OCI-LY7 (cell line): ENCODE measurements at regions not wholly inside any gene's neighbourhood (a gene's known extent, or its start where the extent isn't known, plus 50 kb on each side); places are given as distances from the start of the nearest gene placed in this dataset.

Source experiments
- BruUV-seq: library from RNA; stranded (reverse); fragments of 400-500 nt; replicated peaks from 2 replicates; lab custom pipeline; 2021; lab: Mats Ljungman, UMichigan
- CTCF ChIA-PET: fragments of 300-600 bp; sonication (Branson Sonifier 250); formaldehyde crosslinking; loops from one replicate; lab custom pipeline; 2022; ENCODE audit warnings: antibody characterized with exemption; ENCODE audit not compliant: unreplicated experiment; lab: Charles Lee
- POLR2A ChIA-PET: fragments of 300-600 bp; sonication (Branson Sonifier 250); formaldehyde crosslinking; loops from one replicate; lab custom pipeline; 2022; ENCODE audit warnings: antibody characterized with exemption; lab: Charles Lee
- DNase-seq: peaks from one replicate; pipeline ENCODE4 v3.0.0-alpha.2; 2015; ENCODE audit warnings: low spot score
- H2AFZ ChIP-seq: fragments of 200-600 bp; sonication (generic), shearing (Covaris generic); 2 replicates; pipeline ENCODE4 v1.6.1; 2014; ENCODE audit warnings: mild to moderate bottlenecking, antibody characterized with exemption, low read length, moderate library complexity
- H3K27ac ChIP-seq: fragments of 200-600 bp; sonication (generic); 2 replicates; pipeline ENCODE4 v1.5.1; 2014; ENCODE audit warnings: mixed run types, low read depth, mild to moderate bottlenecking, moderate library complexity, low read length, inconsistent platforms; ENCODE audit not compliant: poor library complexity, severe bottlenecking
- H3K36me3 ChIP-seq: fragments of 200-600 bp; sonication (generic); 2 replicates; pipeline ENCODE4 v1.6.1; 2014; ENCODE audit warnings: mild to moderate bottlenecking, antibody characterized with exemption, low read length, moderate library complexity, mixed read lengths; ENCODE audit not compliant: insufficient read depth
- H3K4me1 ChIP-seq: fragments of 200-600 bp; sonication (generic); 2 replicates; pipeline ENCODE4 v1.5.1; 2014; ENCODE audit warnings: mild to moderate bottlenecking, low read length; ENCODE audit not compliant: insufficient read depth, poor library complexity, severe bottlenecking
- H3K4me2 ChIP-seq: fragments of 200-600 bp; sonication (generic); 2 replicates; pipeline ENCODE4 v1.6.1; 2014; ENCODE audit warnings: mild to moderate bottlenecking, low read length
- H3K4me3 ChIP-seq: fragments of 200-600 bp; sonication (generic); 2 replicates; pipeline ENCODE4 v1.5.1; 2014; ENCODE audit warnings: mild to moderate bottlenecking, low read depth, low read length; ENCODE audit not compliant: poor library complexity, severe bottlenecking
- H3K79me2 ChIP-seq: fragments of 200-600 bp; sonication (generic); 2 replicates; pipeline ENCODE4 v1.6.1; 2016; ENCODE audit warnings: low read depth, mild to moderate bottlenecking, low read length, moderate library complexity, mixed read lengths; ENCODE audit not compliant: insufficient read depth
- H3K9me2 ChIP-seq: fragments of 200-600 bp; sonication (generic); 2 replicates; pipeline ENCODE4 v1.6.1; 2016; ENCODE audit warnings: mild to moderate bottlenecking, low read length, mixed read lengths; ENCODE audit not compliant: insufficient read depth
- H3K9me3 ChIP-seq: fragments of 200-600 bp; sonication (generic); 2 replicates; pipeline ENCODE4 v1.6.1; 2014; ENCODE audit warnings: mild to moderate bottlenecking, mixed run types, low read length, mixed read lengths
- H4K20me1 ChIP-seq: fragments of 200-600 bp; sonication (generic); 2 replicates; pipeline ENCODE4 v1.6.1; 2014; ENCODE audit warnings: mild to moderate bottlenecking, antibody characterized with exemption, low read length, moderate library complexity, mixed read lengths; ENCODE audit not compliant: insufficient read depth
- EZH2phosphoT487 ChIP-seq: fragments of 200-600 bp; sonication (generic); IDR thresholded peaks from 2 replicates; pipeline ENCODE4 v1.6.1; 2018; ENCODE audit warnings: low read depth, borderline replicate concordance, mild to moderate bottlenecking, mixed run types, antibody characterized with exemption, low read length, moderate library complexity, mixed read lengths
- intact Hi-C: fragments of 100-400 bp; cut with micrococcal nuclease; formaldehyde crosslinking; loops from one replicate; pipeline ENCODE4 v1.10.0; 2022; ENCODE audit not compliant: unreplicated experiment
- TF ChIP-seq, protein P1 (sequence below): fragments of 200-600 bp; sonication (generic); conservative IDR thresholded peaks from 2 replicates; pipeline ENCODE4 v1.5.1; 2014; ENCODE audit warnings: mild to moderate bottlenecking, antibody characterized with exemption, low read length, moderate library complexity, mixed read lengths

DNA sequence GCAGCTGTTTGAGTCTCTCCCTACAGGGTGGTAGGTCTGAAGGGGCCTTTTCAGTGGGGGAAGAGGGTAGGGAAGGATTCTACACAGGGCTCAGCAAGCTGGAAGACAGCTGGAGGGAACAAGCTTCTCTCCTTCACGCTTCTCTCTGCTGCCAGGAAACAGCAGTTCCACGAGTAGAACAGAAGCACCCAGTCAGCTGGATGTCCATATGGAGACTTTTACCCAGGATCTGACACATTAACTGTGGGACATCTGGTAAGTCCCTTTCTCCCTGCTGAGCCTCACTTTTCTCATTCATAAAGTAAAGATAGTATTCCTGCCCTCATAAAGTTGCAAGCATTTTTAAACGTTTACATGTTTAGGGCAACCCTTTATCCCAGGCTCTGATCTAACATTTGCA lies 280.3 kb downstream of the OMA1 start:
- Histone ChIP-seq H3K9me2 (no peaks in the 10 kb centered on the region), H3K9me3 (no peaks in the 10 kb centered on the region), H3K27ac (no peak overlapping the region), H3K4me2 (no peak overlapping the region), H3K4me3 (no peak overlapping the region), H2AFZ (no peak overlapping the region), H3K79me2 (no peaks in the 10 kb centered on the region), H3K4me1 (no peaks in the 10 kb centered on the region), H4K20me1 (no peaks in the 10 kb centered on the region), H3K36me3 (no peaks in the 10 kb centered on the region)
- TF ChIP-seq EZH2phosphoT487, result no peak
- TF ChIP-seq, protein P1, sequence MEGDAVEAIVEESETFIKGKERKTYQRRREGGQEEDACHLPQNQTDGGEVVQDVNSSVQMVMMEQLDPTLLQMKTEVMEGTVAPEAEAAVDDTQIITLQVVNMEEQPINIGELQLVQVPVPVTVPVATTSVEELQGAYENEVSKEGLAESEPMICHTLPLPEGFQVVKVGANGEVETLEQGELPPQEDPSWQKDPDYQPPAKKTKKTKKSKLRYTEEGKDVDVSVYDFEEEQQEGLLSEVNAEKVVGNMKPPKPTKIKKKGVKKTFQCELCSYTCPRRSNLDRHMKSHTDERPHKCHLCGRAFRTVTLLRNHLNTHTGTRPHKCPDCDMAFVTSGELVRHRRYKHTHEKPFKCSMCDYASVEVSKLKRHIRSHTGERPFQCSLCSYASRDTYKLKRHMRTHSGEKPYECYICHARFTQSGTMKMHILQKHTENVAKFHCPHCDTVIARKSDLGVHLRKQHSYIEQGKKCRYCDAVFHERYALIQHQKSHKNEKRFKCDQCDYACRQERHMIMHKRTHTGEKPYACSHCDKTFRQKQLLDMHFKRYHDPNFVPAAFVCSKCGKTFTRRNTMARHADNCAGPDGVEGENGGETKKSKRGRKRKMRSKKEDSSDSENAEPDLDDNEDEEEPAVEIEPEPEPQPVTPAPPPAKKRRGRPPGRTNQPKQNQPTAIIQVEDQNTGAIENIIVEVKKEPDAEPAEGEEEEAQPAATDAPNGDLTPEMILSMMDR, result no peak
- POLR2A ChIA-PET, result interaction anchor here (0.6 to 0.7 kb wide), 2 partner anchors 19 to 443 kb away, joined by 3 to 4 read pairs; no protein-coding TSS in a partner anchor
- DNase-seq, result no peak
- BruUV-seq, result no TSS peak
- intact Hi-C loops, result no loop called here
- CTCF ChIA-PET, result no interaction called here

DNA sequence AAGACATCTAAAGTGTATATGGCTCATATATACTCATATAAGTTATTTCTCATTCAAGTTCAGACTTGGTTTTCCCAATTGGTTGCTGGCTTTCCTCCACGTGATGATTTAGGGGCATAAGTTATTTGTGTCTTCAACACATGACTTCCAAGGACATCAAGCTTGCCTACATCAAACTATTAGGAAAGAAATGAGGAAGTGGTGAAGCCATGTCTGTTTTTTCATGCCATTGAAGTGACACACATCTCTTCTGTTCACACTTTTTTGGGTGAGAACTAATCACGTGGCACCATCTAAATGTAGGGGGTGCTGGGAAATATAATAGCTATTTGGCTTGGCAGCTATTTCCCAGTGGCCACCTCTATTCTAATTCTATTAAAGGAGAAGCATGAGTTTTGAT lies 282.1 kb downstream of the OMA1 start:
- Histone ChIP-seq H2AFZ (no peak overlapping the region), H3K4me1 (no peaks in the 10 kb centered on the region), H3K27ac (no peak overlapping the region), H3K36me3 (no peaks in the 10 kb centered on the region), H3K9me2 (no peaks in the 10 kb centered on the region), H3K9me3 (no peaks in the 10 kb centered on the region), H3K79me2 (no peaks in the 10 kb centered on the region), H4K20me1 (no peaks in the 10 kb centered on the region), H3K4me3 (no peak overlapping the region), H3K4me2 (no peak overlapping the region)
- no peak for DNase-seq
- intact Hi-C loops, result no loop called here
- TF ChIP-seq EZH2phosphoT487, result no peak
- TF ChIP-seq, protein P1, result no peak
- no TSS peak for BruUV-seq
- CTCF ChIA-PET, result no interaction called here
- POLR2A ChIA-PET, result no interaction called here

DNA sequence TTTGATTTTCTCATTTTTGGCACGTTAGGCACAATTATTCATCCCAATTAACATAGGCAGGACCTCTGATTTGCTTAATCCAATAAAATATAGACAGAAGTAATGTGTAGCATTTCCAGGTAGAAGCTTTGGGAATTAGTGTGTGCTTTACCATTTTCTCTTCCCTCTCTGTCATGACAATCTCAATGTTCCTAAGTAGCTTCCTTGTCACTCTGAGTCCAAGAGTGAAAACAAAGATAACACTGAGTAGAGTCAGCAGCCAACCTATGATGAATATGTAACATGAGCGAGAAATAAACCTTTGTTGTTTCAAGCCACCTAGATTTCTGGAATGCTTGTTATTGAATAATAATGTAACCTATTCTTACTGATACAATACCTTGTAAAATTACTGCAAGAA lies 283.8 kb downstream of the OMA1 start:
- Histone ChIP-seq H3K4me1 (no peaks in the 10 kb centered on the region), H3K4me3 (no peak overlapping the region), H4K20me1 (no peaks in the 10 kb centered on the region), H3K4me2 (no peak overlapping the region), H3K27ac (no peak overlapping the region), H3K36me3 (no peaks in the 10 kb centered on the region), H2AFZ (no peak overlapping the region), H3K9me3 (no peaks in the 10 kb centered on the region), H3K9me2 (no peaks in the 10 kb centered on the region), H3K79me2 (no peaks in the 10 kb centered on the region)
- CTCF ChIA-PET, result no interaction called here
- TF ChIP-seq EZH2phosphoT487, result no peak
- TF ChIP-seq, protein P1, result no peak
- DNase-seq, result no peak
- POLR2A ChIA-PET, result no interaction called here
- no TSS peak for BruUV-seq
- intact Hi-C loops, result no loop called here
